ENCODE measurements at regions not wholly inside any gene's neighbourhood (a gene's known extent, or its start where the extent isn't known, plus 50 kb on each side); places are given as distances from the start of the nearest gene placed in this dataset.

DNA sequence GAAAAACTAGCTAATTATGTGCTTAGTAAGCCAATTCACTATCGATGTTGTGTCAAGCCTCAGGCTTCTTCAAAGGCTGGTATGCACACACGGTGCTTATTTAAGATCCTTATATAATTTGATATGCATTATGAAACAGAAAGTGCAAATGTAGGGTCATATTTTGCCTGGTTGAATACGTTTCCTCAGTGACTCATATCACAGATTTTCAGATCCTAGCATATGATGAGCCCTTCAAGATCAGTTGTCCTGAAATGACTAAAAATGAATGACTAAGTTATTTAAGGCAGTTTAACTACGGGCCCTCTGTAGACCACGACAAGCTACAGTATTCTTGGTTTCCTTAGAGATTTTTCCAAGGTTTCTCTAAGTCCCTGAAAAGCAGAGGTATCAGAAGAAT lies 778.3 kb downstream of the PRELID2 start:
- TF ChIP-seq TCF7L2 (IDR thresholded peaks at IDR 0.05; ENCODE audit: low read depth, low read length) (no peak), SIN3A (IDR thresholded peaks at IDR 0.05; ENCODE audit: borderline replicate concordance, insufficient read depth, low read depth, low read length) (no peak), POLR2AphosphoS5 (IDR thresholded peaks at IDR 0.05; ENCODE audit: low read depth, low read length) (no peak)
- TF ChIP-seq, protein P1, sequence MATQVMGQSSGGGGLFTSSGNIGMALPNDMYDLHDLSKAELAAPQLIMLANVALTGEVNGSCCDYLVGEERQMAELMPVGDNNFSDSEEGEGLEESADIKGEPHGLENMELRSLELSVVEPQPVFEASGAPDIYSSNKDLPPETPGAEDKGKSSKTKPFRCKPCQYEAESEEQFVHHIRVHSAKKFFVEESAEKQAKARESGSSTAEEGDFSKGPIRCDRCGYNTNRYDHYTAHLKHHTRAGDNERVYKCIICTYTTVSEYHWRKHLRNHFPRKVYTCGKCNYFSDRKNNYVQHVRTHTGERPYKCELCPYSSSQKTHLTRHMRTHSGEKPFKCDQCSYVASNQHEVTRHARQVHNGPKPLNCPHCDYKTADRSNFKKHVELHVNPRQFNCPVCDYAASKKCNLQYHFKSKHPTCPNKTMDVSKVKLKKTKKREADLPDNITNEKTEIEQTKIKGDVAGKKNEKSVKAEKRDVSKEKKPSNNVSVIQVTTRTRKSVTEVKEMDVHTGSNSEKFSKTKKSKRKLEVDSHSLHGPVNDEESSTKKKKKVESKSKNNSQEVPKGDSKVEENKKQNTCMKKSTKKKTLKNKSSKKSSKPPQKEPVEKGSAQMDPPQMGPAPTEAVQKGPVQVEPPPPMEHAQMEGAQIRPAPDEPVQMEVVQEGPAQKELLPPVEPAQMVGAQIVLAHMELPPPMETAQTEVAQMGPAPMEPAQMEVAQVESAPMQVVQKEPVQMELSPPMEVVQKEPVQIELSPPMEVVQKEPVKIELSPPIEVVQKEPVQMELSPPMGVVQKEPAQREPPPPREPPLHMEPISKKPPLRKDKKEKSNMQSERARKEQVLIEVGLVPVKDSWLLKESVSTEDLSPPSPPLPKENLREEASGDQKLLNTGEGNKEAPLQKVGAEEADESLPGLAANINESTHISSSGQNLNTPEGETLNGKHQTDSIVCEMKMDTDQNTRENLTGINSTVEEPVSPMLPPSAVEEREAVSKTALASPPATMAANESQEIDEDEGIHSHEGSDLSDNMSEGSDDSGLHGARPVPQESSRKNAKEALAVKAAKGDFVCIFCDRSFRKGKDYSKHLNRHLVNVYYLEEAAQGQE (IDR thresholded peaks at IDR 0.05; ENCODE audit: insufficient read depth in 1 of 2, low read depth in 2 of 2, low read length in 1 of 2) = no peak
- TF ChIP-seq, protein P2, sequence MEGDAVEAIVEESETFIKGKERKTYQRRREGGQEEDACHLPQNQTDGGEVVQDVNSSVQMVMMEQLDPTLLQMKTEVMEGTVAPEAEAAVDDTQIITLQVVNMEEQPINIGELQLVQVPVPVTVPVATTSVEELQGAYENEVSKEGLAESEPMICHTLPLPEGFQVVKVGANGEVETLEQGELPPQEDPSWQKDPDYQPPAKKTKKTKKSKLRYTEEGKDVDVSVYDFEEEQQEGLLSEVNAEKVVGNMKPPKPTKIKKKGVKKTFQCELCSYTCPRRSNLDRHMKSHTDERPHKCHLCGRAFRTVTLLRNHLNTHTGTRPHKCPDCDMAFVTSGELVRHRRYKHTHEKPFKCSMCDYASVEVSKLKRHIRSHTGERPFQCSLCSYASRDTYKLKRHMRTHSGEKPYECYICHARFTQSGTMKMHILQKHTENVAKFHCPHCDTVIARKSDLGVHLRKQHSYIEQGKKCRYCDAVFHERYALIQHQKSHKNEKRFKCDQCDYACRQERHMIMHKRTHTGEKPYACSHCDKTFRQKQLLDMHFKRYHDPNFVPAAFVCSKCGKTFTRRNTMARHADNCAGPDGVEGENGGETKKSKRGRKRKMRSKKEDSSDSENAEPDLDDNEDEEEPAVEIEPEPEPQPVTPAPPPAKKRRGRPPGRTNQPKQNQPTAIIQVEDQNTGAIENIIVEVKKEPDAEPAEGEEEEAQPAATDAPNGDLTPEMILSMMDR (IDR thresholded peaks at IDR 0.05) = no peak
- in situ Hi-C loops (cut with HindIII; ENCODE audit: low pct_unique_long_range_greater_than_20kb, low sequenced_read_pairs) (no loop called here), intact Hi-C loops (cut with micrococcal nuclease; ENCODE audit: unreplicated experiment) (no loop called here)
- Histone ChIP-seq H3K27ac (ENCODE audit: low read length) (no peak overlapping the region), H3K9me3 (ENCODE audit: control insufficient read depth, insufficient read depth, low read depth, low read length) (no peaks in the 10 kb centered on the region), H3K27me3 (ENCODE audit: control insufficient read depth, insufficient read depth, low read length) (no peaks in the 10 kb centered on the region), H3K36me3 (ENCODE audit: control insufficient read depth, insufficient read depth, low read length) (no peaks in the 10 kb centered on the region), H3K4me1 (ENCODE audit: control insufficient read depth, insufficient read depth, low read length) (no peaks in the 10 kb centered on the region), H3K4me3 (ENCODE audit: low read depth in 2 of 2, low read length in 2 of 2) (no peak overlapping the region)
- ATAC-seq (no peak), DNase-seq (ENCODE audit: low read depth, low spot score) (no peak)
- BruUV-seq (replicated peaks) = no TSS peak
- ChIA-PET POLR2A (no interaction called here), CTCF (no interaction called here)

DNA sequence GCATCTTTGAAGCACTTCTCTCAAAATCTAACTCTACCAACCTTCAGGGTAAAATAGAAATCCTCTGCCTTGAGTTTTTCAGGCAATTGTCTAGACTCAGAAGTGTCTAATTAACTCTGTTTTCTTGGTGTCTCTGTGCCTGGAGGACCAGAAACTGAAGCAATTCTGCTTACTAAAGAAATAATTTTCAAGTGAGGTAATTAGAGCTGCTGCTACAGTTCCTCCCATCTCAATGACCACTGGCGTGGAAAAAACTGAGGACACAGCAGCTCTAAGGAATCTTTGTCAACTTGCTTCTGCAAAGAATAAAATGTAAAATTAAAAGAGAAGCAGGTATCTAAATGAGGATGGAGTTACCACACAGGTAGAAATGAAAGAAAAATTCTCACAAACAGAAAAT lies 785.0 kb downstream of the PRELID2 start:
- POLR2A ChIA-PET = no interaction called here
- Histone ChIP-seq H3K27ac (ENCODE audit: low read length) (no peak overlapping the region), H3K27me3 (ENCODE audit: control insufficient read depth, insufficient read depth, low read length) (no peaks in the 10 kb centered on the region), H3K4me3 (ENCODE audit: low read depth in 2 of 2, low read length in 2 of 2) (no peak overlapping the region), H3K9me3 (ENCODE audit: control insufficient read depth, insufficient read depth, low read depth, low read length) (no peaks in the 10 kb centered on the region), H3K36me3 (ENCODE audit: control insufficient read depth, insufficient read depth, low read length) (no peaks in the 10 kb centered on the region), H3K4me1 (ENCODE audit: control insufficient read depth, insufficient read depth, low read length) (no peaks in the 10 kb centered on the region)
- ATAC-seq (no peak), DNase-seq (ENCODE audit: low read depth, low spot score) (no peak)
- BruUV-seq (replicated peaks) = no TSS peak
- intact Hi-C loops (cut with micrococcal nuclease; ENCODE audit: unreplicated experiment) (no loop called here), in situ Hi-C loops (cut with HindIII; ENCODE audit: low pct_unique_long_range_greater_than_20kb, low sequenced_read_pairs) (no loop called here)
- CTCF ChIA-PET = no interaction called here
- TF ChIP-seq SIN3A (IDR thresholded peaks at IDR 0.05; ENCODE audit: borderline replicate concordance, insufficient read depth, low read depth, low read length) = no peak
- TF ChIP-seq, protein P2 (IDR thresholded peaks at IDR 0.05) = no peak
- TF ChIP-seq, protein P1 (IDR thresholded peaks at IDR 0.05; ENCODE audit: insufficient read depth in 1 of 2, low read depth in 2 of 2, low read length in 1 of 2) = no peak
- no peak for TF ChIP-seq POLR2AphosphoS5 (IDR thresholded peaks at IDR 0.05; ENCODE audit: low read depth, low read length)
- no peak for TF ChIP-seq TCF7L2 (IDR thresholded peaks at IDR 0.05; ENCODE audit: low read depth, low read length)
